ENCODE measurements at regions not wholly inside any gene's neighbourhood (a gene's known extent, or its start where the extent isn't known, plus 50 kb on each side); places are given as distances from the start of the nearest gene placed in this dataset.

- TF ChIP-seq POLR2A (IDR thresholded peaks at IDR 0.05) (no peak), EP300 (IDR thresholded peaks at IDR 0.05; ENCODE audit: low read depth) (no peak), POLR2AphosphoS5 (IDR thresholded peaks at IDR 0.05) (no peak)
- TF ChIP-seq, protein P1, sequence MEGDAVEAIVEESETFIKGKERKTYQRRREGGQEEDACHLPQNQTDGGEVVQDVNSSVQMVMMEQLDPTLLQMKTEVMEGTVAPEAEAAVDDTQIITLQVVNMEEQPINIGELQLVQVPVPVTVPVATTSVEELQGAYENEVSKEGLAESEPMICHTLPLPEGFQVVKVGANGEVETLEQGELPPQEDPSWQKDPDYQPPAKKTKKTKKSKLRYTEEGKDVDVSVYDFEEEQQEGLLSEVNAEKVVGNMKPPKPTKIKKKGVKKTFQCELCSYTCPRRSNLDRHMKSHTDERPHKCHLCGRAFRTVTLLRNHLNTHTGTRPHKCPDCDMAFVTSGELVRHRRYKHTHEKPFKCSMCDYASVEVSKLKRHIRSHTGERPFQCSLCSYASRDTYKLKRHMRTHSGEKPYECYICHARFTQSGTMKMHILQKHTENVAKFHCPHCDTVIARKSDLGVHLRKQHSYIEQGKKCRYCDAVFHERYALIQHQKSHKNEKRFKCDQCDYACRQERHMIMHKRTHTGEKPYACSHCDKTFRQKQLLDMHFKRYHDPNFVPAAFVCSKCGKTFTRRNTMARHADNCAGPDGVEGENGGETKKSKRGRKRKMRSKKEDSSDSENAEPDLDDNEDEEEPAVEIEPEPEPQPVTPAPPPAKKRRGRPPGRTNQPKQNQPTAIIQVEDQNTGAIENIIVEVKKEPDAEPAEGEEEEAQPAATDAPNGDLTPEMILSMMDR (IDR thresholded peaks at IDR 0.05), result no peak
Observed at GRCh38 chr3:159655202-159655601, 333.4 kb upstream of the IL12A start.
